ENCODE measurements at regions not wholly inside any gene's neighbourhood (a gene's known extent, or its start where the extent isn't known, plus 50 kb on each side); places are given as distances from the start of the nearest gene placed in this dataset.
"Not testable (repeated sequence)": the region's sequence is repeated elsewhere in the genome, so short reads cannot be mapped to it uniquely, and the experiment has no call there.

DNA sequence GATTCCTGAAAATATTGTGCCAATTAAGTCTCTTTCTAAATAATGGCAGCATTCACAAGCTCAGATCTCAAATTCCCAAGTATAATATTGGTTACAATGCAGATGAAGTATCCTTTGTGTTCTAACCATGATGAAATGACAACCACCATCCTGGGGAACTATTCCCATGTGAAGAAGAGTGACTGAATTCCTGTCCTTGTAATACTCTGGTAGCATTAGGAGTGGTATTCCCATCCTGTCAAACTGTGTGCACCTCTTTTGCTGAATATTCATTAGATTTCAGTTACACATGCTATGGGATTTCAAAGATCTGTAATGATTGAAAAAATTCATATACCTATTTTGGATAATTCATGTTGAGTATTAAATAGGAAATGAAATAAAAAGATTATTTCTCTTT is 86.1 kb upstream of the SMIM30 start:
- no peak for DNase-seq

DNA sequence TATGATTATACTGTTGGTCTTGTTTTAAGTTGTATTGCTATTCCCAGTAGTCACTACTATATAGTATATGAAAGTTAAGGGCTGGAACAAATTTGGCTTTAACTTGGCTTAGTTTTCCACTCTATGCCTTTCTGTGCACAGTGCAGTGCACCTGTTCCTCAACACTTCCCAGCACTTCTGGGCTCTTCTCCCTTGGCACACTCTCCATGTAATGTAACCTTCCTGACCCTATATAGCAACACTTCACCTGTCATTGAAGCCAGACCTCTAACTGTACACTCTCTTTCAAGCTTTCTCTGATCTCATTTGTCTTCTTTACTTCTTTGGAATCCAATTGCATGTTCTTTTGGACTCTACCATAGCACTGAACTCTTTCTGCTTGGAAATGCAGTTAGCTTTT is 83.9 kb upstream of the SMIM30 start:
- DNase-seq = no peak

DNA sequence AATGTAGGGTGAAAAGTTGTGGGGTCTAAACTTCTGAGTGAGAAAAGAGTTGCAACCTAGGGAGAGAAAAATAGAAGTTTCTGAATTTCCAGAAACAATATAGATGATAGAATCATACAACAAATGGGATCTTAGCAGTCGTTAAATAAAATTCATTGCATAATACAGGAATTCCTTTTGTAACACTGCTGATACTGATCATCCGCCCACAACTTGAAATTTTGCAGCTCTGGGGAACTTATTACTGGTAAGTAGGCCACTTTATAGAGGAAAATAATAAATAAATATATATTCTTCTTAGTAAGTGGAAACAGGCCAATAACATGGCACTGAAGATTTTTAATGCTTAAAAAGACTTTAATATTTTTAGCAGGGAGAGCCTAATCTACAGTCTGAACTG is 81.9 kb upstream of the SMIM30 start:
- no peak for DNase-seq

DNA sequence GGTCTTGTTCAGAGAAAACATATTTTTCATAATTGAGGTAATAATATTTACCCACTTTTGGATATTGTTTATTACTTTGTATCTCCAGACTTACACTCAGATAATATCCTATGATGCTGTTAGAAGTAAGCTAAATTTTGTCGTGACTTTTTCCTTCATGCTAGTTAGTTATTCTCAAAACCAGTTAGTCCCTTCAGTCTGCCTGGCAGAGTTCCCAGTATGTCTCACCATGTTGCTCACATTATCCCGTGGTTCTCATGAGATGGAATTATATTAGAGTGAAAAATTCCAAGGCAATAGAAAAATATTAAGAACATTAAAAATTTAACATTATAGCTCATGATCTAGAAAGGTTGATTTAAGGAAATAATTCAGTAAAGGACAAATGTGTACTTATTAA is 81.5 kb upstream of the SMIM30 start:
- DNase-seq = no peak

DNA sequence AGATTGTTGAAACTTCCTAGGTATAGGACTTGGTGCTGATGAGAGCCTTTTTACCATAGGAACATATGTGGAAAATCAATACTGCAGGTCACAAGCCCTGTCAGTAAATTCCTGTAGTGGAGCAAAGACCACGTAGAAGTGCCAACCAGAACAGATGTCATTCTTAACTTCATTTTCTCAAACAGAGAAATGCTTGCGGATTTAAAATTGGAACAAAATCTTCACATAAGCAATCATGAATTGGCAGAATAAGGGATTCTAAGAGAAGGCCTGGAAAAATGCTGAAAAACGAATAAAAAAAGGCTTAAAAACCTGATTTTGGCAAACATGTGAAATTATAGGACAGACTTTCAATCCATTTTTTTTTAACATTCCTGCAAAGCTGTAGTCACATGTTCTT is 80.8 kb upstream of the SMIM30 start:
- DNase-seq = no peak

DNA sequence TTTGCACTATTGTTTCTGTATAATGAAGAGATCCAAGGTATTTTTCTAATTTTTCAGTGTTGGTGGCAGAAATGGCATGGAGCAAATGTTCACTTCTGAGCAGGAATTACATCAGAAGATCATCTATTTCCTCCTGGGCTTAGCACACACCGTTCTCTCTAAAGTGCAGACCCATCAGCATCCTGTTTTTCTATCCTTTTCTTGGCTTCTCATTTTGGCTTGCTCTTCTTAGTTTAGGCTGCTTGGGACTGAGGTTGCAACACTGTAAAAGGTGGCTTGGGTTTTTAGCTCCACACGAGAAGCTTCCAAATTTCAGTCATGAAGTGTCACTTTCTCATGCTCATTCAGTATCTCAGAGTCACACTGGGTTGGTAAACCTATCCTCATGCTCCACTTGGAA is 79.9 kb upstream of the SMIM30 start:
- DNase-seq = no peak

DNA sequence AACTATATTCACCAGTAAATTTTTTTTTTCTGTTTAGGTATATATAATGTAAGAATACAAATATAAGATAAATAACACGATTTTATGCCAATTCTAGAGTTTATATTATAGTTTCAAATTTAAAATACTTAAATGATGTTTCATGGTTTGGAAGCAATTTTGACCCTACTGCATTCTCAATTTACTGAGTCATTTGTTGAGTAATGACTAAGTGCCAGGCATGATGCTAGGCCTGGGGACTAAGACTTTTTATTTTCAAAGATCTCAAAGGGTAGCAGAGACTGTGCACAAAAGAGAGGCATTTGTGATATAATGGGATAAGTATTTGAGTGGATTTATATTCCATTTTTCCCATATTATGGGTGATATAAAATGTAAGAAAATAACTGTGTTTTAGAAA is 78.9 kb upstream of the SMIM30 start:
- DNase-seq = no peak

DNA sequence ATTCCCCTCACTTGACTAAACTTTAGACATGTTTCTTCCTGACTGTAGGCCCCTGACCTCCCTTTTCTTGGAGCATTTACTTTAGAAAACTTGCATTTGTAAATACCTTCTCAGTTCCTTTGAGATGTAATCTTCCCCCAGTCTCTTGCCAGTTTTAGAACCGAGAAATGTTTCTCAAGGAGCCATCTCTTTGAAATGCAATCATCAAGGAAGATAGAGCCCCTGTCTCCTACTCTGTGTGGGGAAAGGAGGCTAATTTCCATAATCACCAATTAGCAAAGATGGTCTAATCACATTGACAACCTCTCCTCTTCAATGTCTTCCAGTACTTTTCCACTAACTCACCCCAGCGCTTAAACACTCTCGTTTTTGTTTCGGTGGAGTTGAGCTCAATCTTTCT is 70.0 kb upstream of the SMIM30 start:
- DNase-seq = no peak

DNA sequence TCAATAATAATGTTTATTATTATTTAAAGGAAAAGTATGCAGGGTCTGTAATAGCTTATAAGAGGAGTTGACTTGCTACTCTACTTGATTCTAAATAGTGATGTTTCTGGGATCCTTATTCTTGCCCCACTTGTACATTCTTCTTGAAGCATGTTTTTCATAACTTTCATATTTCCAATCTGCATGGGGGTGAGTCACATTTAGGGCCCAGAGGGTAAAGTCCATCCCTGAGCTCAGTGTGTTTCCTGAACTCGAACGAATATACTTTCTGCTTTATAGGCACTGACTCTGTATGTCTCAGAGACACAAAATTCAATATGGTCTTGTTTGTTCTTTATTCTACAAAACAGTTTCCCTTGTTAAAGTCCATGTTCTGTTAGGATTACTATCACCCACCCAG is 61.0 kb upstream of the SMIM30 start:
- no peak for DNase-seq

DNA sequence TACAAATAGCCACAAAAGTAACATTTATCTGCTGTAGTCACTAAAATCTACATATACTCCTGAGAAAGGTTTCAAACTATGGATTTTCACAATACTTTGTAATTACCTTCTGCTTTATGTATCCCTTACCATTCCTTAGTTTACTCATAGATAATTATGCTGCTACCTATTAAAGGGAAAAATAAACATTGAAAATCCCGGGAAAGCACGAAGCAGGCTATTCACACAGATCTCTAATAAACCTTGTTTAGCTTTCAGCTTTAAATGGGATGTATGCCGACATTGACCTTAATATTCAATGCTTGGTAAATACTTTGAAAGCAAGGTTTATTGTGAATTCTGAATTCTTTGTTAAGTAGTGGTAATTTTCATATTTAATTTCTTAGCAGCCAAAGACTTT is 58.5 kb upstream of the SMIM30 start:
- no peak for DNase-seq

DNA sequence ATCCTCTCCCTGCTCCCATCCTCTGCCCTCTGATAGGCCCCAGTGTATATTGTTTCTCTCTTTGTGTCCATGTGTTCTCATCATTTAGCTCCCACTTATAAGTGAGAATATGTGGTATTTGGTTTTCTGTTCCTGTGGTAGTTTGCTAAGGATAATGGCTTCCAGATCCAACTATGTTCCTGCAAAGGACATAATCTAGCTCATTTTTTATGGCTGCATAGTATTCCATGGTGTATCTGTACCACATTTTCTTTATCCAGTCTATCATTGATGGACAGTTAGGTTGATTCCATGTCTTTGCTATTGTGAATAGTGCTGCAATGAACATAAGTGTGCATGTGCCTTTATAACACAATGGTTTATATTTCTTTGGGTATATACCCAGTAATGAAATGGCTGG is 57.8 kb upstream of the SMIM30 start:
- DNase-seq = not testable (repeated sequence)

DNA sequence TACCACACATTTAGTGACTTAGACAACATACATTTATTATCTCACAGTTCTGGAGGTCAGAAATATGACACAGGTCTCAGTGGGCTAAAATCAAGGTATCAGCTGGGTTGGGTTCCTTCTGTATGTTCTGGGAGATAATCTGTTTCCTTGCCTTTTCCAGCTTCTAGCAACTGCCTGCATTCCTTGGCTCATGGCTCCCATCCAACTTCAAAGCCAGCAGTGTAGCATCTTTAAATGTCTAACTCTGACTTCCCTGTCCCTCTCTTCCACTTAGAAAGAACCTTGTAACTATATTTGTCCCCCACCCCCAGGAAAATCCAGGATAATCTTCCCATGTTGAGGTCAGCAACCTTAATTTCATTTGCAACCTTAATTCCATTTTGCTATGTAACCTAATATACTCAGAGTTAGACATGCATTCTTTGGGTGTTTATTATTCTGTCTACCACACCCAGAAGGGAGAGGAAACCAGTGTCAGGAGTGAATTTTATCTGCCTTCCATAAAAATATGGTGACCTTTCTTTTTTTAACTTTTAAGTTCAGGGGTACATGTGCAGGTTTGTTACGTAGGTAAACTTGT is 57.3 kb upstream of the SMIM30 start:
- DNase-seq = no peak

DNA sequence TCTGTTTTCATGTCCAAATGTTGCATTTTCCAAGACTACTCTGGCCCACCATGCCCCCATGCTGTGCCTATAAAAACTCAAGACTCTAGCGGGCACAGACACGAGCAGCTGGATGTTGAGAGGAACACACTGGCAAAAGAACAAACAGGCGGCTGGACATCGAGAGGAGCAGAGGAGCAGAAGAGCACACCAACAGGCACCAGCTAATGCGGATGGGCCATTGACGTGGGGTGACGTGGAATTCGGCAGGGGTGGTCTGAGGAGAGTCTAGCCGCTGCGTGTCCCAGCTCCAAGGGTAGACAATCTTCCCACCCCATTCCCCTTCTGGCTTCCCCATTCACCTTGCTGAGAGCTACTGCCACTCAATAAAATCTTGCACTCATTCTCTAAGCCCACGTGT is 54.4 kb upstream of the SMIM30 start:
- DNase-seq = no peak

DNA sequence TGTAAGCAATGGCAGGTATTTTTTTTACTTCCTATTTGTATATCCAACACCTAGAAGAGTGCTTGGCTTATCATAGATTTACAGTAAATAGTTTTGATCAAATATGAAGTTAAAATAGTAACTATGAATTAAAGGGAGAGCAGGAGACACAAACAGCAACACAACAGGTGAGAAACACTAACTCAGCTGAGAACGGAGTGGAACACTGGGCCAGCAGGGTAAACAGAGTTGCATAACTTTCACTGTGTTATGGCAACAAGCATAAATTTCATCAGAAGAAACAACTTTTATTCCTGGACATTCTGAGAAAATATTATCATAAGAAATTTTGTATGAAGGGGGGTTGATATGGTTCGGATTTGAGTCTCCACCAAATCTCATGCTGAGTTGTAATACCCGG is 52.2 kb upstream of the SMIM30 start:
- DNase-seq = no peak

Measured in stimulated activated CD4-positive, alpha-beta T cell treated with anti-CD3 and anti-CD28 coated beads, Interleukin-2, amount 100 ng/mL, for 48 hours (primary cell).